Kidney (tissue), 13 donors: ENCODE measurements at regions not wholly inside any gene's neighbourhood (a gene's known extent, or its start where the extent isn't known, plus 50 kb on each side); places are given as distances from the start of the nearest gene placed in this dataset.

ENCODE experiments used
- DNase-seq, 5 donors: peaks; one replicate each; pipeline ENCODE4 v3.0.0-alpha.2; 2013 to 2020
- FAIRE-seq: peaks from 2 replicates; lab custom pipeline; 2012; peaks lifted over from hg19 to GRCh38; lab: Jason Lieb, UNC
- H3K27ac ChIP-seq, 2 donors: one replicate each; pipeline ENCODE4 v1.7.0; 2013; ENCODE audit warnings: low read depth in 2 of 2, low read length in 2 of 2, inconsistent platforms in 1 of 2
- H3K27me3 ChIP-seq: one replicate; pipeline ENCODE4 v1.7.1; 2013; ENCODE audit warnings: low read length, inconsistent platforms; ENCODE audit not compliant: control insufficient read depth, insufficient read depth
- H3K36me3 ChIP-seq, 3 donors: one replicate each; pipeline versions ENCODE4 v1.7.0 to v1.7.1; 2013; ENCODE audit warnings: low read length in 3 of 3, control low read depth in 1 of 3, inconsistent platforms in 1 of 3; ENCODE audit not compliant: insufficient read depth in 3 of 3, control insufficient read depth in 2 of 3
- H3K4me1 ChIP-seq, 3 donors: one replicate each; pipeline versions ENCODE4 v1.7.0 to v1.7.1; 2013; ENCODE audit warnings: low read length in 3 of 3, inconsistent platforms in 1 of 3, low read depth in 1 of 3; ENCODE audit not compliant: control insufficient read depth in 2 of 3, insufficient read depth in 2 of 3
- H3K4me3 ChIP-seq, 3 donors: one replicate each; pipeline versions ENCODE4 v1.7.0 to v1.8.1; 2013; ENCODE audit warnings: low read length in 3 of 3, control low read depth in 1 of 3, inconsistent platforms in 1 of 3
- H3K9ac ChIP-seq, 3 donors: one replicate each; pipeline versions ENCODE4 v1.7.0 to v1.7.1; 2013; ENCODE audit warnings: low read length in 3 of 3, control low read depth in 1 of 3, inconsistent platforms in 1 of 3
- H3K9me3 ChIP-seq, 3 donors: one replicate each; pipeline versions ENCODE4 v1.7.0 to v1.7.1; 2013; ENCODE audit warnings: low read length in 3 of 3, control low read depth in 1 of 3, inconsistent platforms in 1 of 3; ENCODE audit not compliant: control insufficient read depth in 2 of 3, insufficient read depth in 1 of 3
- intact Hi-C: fragments of 100-400 bp; cut with DNase I; formaldehyde crosslinking; loops from one replicate; pipeline ENCODE4 v1.11.1; 2022
- TF ChIP-seq, protein P1 (sequence below): IDR thresholded peaks from 3 replicates; pipeline ENCODE4 v1.5.1; 2012; ENCODE audit warnings: mild to moderate bottlenecking, moderate library complexity, borderline replicate concordance; ENCODE audit not compliant: insufficient read depth; ENCODE audit errors: extremely low read depth
- donor health status: control.
- donor health status: control.
- donor health status: control.
- donor health status: control.
- donor health status: control.
- donor health status: DM: yes; HTN: yes; CAD: no.
- donor health status: Normal renal cell carcinoma (clear cell type).

DNA sequence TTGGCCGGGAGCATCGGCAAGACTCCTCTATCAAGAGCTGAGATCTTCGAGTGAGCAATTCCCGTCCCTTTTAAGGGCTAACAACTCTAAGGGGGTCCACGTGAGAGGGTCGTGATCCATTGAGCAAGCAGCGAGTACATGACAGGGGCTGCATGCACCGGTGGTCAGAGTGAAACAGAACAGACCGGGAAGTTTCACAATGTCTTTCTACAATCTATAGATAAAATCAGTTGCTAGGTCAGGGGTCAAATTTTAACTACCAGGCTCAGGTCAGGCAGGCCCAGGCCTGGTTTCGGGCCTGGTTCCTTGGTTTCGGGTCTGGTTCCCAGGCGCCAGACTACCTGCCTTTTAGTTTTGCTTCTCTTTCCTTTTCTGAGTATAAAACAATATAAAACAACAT is 160.1 kb downstream of the PTCHD1 start:
- TF ChIP-seq, protein P1, sequence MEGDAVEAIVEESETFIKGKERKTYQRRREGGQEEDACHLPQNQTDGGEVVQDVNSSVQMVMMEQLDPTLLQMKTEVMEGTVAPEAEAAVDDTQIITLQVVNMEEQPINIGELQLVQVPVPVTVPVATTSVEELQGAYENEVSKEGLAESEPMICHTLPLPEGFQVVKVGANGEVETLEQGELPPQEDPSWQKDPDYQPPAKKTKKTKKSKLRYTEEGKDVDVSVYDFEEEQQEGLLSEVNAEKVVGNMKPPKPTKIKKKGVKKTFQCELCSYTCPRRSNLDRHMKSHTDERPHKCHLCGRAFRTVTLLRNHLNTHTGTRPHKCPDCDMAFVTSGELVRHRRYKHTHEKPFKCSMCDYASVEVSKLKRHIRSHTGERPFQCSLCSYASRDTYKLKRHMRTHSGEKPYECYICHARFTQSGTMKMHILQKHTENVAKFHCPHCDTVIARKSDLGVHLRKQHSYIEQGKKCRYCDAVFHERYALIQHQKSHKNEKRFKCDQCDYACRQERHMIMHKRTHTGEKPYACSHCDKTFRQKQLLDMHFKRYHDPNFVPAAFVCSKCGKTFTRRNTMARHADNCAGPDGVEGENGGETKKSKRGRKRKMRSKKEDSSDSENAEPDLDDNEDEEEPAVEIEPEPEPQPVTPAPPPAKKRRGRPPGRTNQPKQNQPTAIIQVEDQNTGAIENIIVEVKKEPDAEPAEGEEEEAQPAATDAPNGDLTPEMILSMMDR: no peak

DNA sequence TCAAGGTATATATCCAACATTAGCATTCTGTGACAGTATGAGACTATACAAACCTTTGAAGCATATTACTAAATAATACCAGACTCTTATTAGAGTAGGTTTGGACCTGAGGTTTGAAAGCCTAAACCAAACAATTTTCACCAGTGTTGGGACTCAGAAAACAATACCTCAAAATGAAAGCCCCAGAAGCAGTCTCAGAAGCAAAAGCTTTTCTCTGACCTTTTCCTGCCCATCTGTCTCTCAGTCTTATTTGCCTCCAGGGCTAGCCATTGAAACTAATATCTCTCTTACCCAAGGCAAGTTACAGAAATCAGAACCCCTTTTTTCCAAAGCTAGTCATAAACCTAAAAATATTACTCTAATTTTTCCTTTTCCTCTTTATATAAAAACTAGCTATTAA is 163.3 kb downstream of the PTCHD1 start:
- no peaks in the 10 kb centered on the region for H3K9me3 ChIP-seq
- no peak for FAIRE-seq
- no peak overlapping the region for H3K27ac ChIP-seq
- H3K4me3 ChIP-seq: no peak overlapping the region
- no peak overlapping the region for H3K9ac ChIP-seq
- intact Hi-C loops: no loop called here
- H3K4me1 ChIP-seq: no peaks in the 10 kb centered on the region
- no peaks in the 10 kb centered on the region for H3K36me3 ChIP-seq
- H3K27me3 ChIP-seq: no peaks in the 10 kb centered on the region
- no peak for DNase-seq
- TF ChIP-seq, protein P1: no peak

More for the DNA sequence above, 160.1 kb downstream of the PTCHD1 start:
- no peaks in the 10 kb centered on the region for H3K4me1 ChIP-seq
- no peaks in the 10 kb centered on the region for H3K36me3 ChIP-seq
- H3K27me3 ChIP-seq: no peaks in the 10 kb centered on the region
- no peak for DNase-seq
- no peak overlapping the region for H3K27ac ChIP-seq
- FAIRE-seq: no peak
- no peak overlapping the region for H3K4me3 ChIP-seq
- no peaks in the 10 kb centered on the region for H3K9me3 ChIP-seq
- intact Hi-C loops: no loop called here
- no peak overlapping the region for H3K9ac ChIP-seq

DNA sequence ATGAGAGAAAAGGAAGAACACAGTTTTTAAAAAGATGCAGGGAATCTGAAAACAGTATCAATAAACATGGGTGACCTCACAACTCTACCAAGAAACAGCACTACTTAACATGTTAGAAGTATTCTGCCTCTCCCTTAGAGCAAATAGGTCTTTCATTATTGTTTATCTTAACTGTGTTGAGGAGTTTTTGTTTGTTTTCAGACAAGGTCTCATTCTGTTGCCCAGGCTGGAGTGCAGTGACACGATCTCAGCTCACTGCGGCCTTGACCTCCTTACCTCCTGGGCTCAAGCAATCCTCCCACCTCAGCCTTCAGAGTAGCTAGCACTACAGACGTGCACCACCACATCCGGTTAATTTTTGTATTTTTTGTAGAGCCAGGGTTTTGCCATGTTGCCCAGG is 165.3 kb upstream of the PRDX4 start:
- intact Hi-C loops: no loop called here
- Histone ChIP-seq H3K4me1 (peaks cover 0 to 5% (median 0%) of the 10 kb centered on the region in 3 donors), H3K27me3 (no peaks in the 10 kb centered on the region), H3K9me3 (no peaks in the 10 kb centered on the region), H3K4me3 (no peak overlapping the region), H3K9ac (no peak overlapping the region), H3K36me3 (no peaks in the 10 kb centered on the region), H3K27ac (no peak overlapping the region)
- TF ChIP-seq, protein P1: no peak
- FAIRE-seq: no peak
- DNase-seq: no peak
